ENCODE measurements at regions not wholly inside any gene's neighbourhood (a gene's known extent, or its start where the extent isn't known, plus 50 kb on each side); places are given as distances from the start of the nearest gene placed in this dataset.

- no peak overlapping the region for H3K4me3 Mint-ChIP-seq
- no peaks in the 10 kb centered on the region for H3K36me3 Mint-ChIP-seq
- H3K27me3 Mint-ChIP-seq: no peaks in the 10 kb centered on the region
- H3K9me3 Mint-ChIP-seq: no peaks in the 10 kb centered on the region
- H3K4me1 Mint-ChIP-seq: no peaks in the 10 kb centered on the region
- no peak overlapping the region for H3K27ac Mint-ChIP-seq
Measured at GRCh38 chr5:106957336-106957735, 713.4 kb downstream of the EFNA5 start.

GRCh38 chr5:106956886-106957285 lies 713.9 kb downstream of the EFNA5 start:
- H3K9me3 Mint-ChIP-seq: peaks cover 2% of the 10 kb centered on the region
- no peaks in the 10 kb centered on the region for H3K36me3 Mint-ChIP-seq
- no peaks in the 10 kb centered on the region for H3K27me3 Mint-ChIP-seq
- H3K4me3 Mint-ChIP-seq: no peak overlapping the region
- no peaks in the 10 kb centered on the region for H3K4me1 Mint-ChIP-seq
- no peak overlapping the region for H3K27ac Mint-ChIP-seq

GRCh38 chr5:106956187-106956586 lies 714.5 kb downstream of the EFNA5 start:
- Mint-ChIP-seq H3K4me1 (no peaks in the 10 kb centered on the region), H3K36me3 (no peaks in the 10 kb centered on the region), H3K27ac (no peak overlapping the region), H3K27me3 (no peaks in the 10 kb centered on the region), H3K9me3 (peaks cover 5% of the 10 kb centered on the region), H3K4me3 (no peak overlapping the region)

GRCh38 chr5:106940986-106941385 lies 729.8 kb downstream of the EFNA5 start:
- H3K4me3 Mint-ChIP-seq: no peak overlapping the region
- no peaks in the 10 kb centered on the region for H3K4me1 Mint-ChIP-seq
- no peaks in the 10 kb centered on the region for H3K27me3 Mint-ChIP-seq
- H3K9me3 Mint-ChIP-seq: no peaks in the 10 kb centered on the region
- no peak overlapping the region for H3K27ac Mint-ChIP-seq
- no peaks in the 10 kb centered on the region for H3K36me3 Mint-ChIP-seq

- H3K4me1 Mint-ChIP-seq: no peaks in the 10 kb centered on the region
- H3K9me3 Mint-ChIP-seq: no peaks in the 10 kb centered on the region
- H3K4me3 Mint-ChIP-seq: no peak overlapping the region
- H3K27ac Mint-ChIP-seq: no peak overlapping the region
- no peaks in the 10 kb centered on the region for H3K27me3 Mint-ChIP-seq
- no peaks in the 10 kb centered on the region for H3K36me3 Mint-ChIP-seq
Measured at GRCh38 chr5:106940301-106940846, 730.4 kb downstream of the EFNA5 start.

GRCh38 chr5:106923409-106923808 lies 747.3 kb downstream of the EFNA5 start:
- no peaks in the 10 kb centered on the region for H3K27me3 Mint-ChIP-seq
- no peak overlapping the region for H3K4me3 Mint-ChIP-seq
- H3K36me3 Mint-ChIP-seq: no peaks in the 10 kb centered on the region
- H3K9me3 Mint-ChIP-seq: peaks cover 10% of the 10 kb centered on the region
- H3K4me1 Mint-ChIP-seq: no peaks in the 10 kb centered on the region
- H3K27ac Mint-ChIP-seq: no peak overlapping the region

- Mint-ChIP-seq H3K27ac (no peak overlapping the region), H3K4me1 (no peaks in the 10 kb centered on the region), H3K27me3 (no peaks in the 10 kb centered on the region), H3K4me3 (no peak overlapping the region), H3K9me3 (peaks cover 3% of the 10 kb centered on the region), H3K36me3 (no peaks in the 10 kb centered on the region)
Measured at GRCh38 chr5:106921567-106921966, 749.2 kb downstream of the EFNA5 start.

- H3K27me3 Mint-ChIP-seq: no peaks in the 10 kb centered on the region
- H3K4me1 Mint-ChIP-seq: no peaks in the 10 kb centered on the region
- H3K36me3 Mint-ChIP-seq: no peaks in the 10 kb centered on the region
- H3K9me3 Mint-ChIP-seq: no peaks in the 10 kb centered on the region
- H3K27ac Mint-ChIP-seq: no peak overlapping the region
- no peak overlapping the region for H3K4me3 Mint-ChIP-seq
Measured at GRCh38 chr5:106910486-106910885, 760.3 kb downstream of the EFNA5 start.

- Mint-ChIP-seq H3K27ac (no peak overlapping the region), H3K9me3 (no peaks in the 10 kb centered on the region), H3K4me3 (no peak overlapping the region), H3K36me3 (no peaks in the 10 kb centered on the region), H3K27me3 (no peaks in the 10 kb centered on the region), H3K4me1 (no peaks in the 10 kb centered on the region)
Measured at GRCh38 chr5:106909716-106910115, 761.0 kb downstream of the EFNA5 start.

- Mint-ChIP-seq H3K4me1 (no peaks in the 10 kb centered on the region), H3K9me3 (no peaks in the 10 kb centered on the region), H3K27me3 (no peaks in the 10 kb centered on the region), H3K4me3 (no peak overlapping the region), H3K27ac (no peak overlapping the region), H3K36me3 (no peaks in the 10 kb centered on the region)
Measured at GRCh38 chr5:106907979-106908378, 762.8 kb downstream of the EFNA5 start.

GRCh38 chr5:106906199-106906598 lies 764.5 kb downstream of the EFNA5 start:
- Mint-ChIP-seq H3K27me3 (no peaks in the 10 kb centered on the region), H3K36me3 (no peaks in the 10 kb centered on the region), H3K4me1 (no peaks in the 10 kb centered on the region), H3K27ac (no peak overlapping the region), H3K4me3 (no peak overlapping the region), H3K9me3 (no peaks in the 10 kb centered on the region)

GRCh38 chr5:106894964-106895363 lies 775.8 kb downstream of the EFNA5 start:
- Mint-ChIP-seq H3K27me3 (no peaks in the 10 kb centered on the region), H3K36me3 (no peaks in the 10 kb centered on the region), H3K27ac (no peak overlapping the region), H3K4me3 (no peak overlapping the region), H3K9me3 (no peaks in the 10 kb centered on the region), H3K4me1 (no peaks in the 10 kb centered on the region)

- no peaks in the 10 kb centered on the region for H3K9me3 Mint-ChIP-seq
- no peak overlapping the region for H3K4me3 Mint-ChIP-seq
- H3K4me1 Mint-ChIP-seq: no peaks in the 10 kb centered on the region
- no peaks in the 10 kb centered on the region for H3K36me3 Mint-ChIP-seq
- H3K27me3 Mint-ChIP-seq: no peaks in the 10 kb centered on the region
- no peak overlapping the region for H3K27ac Mint-ChIP-seq
Measured at GRCh38 chr5:106882035-106882434, 788.7 kb downstream of the EFNA5 start.

GRCh38 chr5:106880656-106881055 lies 790.1 kb downstream of the EFNA5 start:
- Mint-ChIP-seq H3K36me3 (no peaks in the 10 kb centered on the region), H3K4me3 (no peak overlapping the region), H3K4me1 (no peaks in the 10 kb centered on the region)

GRCh38 chr5:106877881-106878280 lies 792.9 kb downstream of the EFNA5 start:
- Mint-ChIP-seq H3K4me3 (no peak overlapping the region), H3K9me3 (no peaks in the 10 kb centered on the region), H3K4me1 (no peaks in the 10 kb centered on the region), H3K27ac (no peak overlapping the region), H3K27me3 (no peaks in the 10 kb centered on the region), H3K36me3 (no peaks in the 10 kb centered on the region)

More at GRCh38 chr5:106880656-106881055, 790.1 kb downstream of the EFNA5 start:
- H3K27me3 Mint-ChIP-seq: no peaks in the 10 kb centered on the region
- H3K9me3 Mint-ChIP-seq: no peaks in the 10 kb centered on the region
- no peak overlapping the region for H3K27ac Mint-ChIP-seq

- no peak overlapping the region for H3K4me3 Mint-ChIP-seq
- H3K9me3 Mint-ChIP-seq: no peaks in the 10 kb centered on the region
- H3K4me1 Mint-ChIP-seq: no peaks in the 10 kb centered on the region
- no peaks in the 10 kb centered on the region for H3K27me3 Mint-ChIP-seq
- no peak overlapping the region for H3K27ac Mint-ChIP-seq
- H3K36me3 Mint-ChIP-seq: no peaks in the 10 kb centered on the region
Measured at GRCh38 chr5:106876665-106877194, 794.0 kb downstream of the EFNA5 start.

GRCh38 chr5:106876298-106876622 lies 794.5 kb downstream of the EFNA5 start:
- no peaks in the 10 kb centered on the region for H3K36me3 Mint-ChIP-seq
- H3K27me3 Mint-ChIP-seq: no peaks in the 10 kb centered on the region
- H3K4me3 Mint-ChIP-seq: no peak overlapping the region
- no peak overlapping the region for H3K27ac Mint-ChIP-seq
- H3K9me3 Mint-ChIP-seq: no peaks in the 10 kb centered on the region
- no peaks in the 10 kb centered on the region for H3K4me1 Mint-ChIP-seq

All from activated naive CD4-positive, alpha-beta T cell treated with anti-CD3 and anti-CD28 coated beads, Interleukin-2, amount 50 U/mL, for 24 hours (primary cell).